Esophagus mucosa (tissue), 1 donor: ENCODE measurements at regions not wholly inside any gene's neighbourhood (a gene's known extent, or its start where the extent isn't known, plus 50 kb on each side); places are given as distances from the start of the nearest gene placed in this dataset.

Experiments used
- ATAC-seq: fragments of 200-7000 bp; cut with Tn5 transposase; one replicate; pipeline ENCODE4 v1.9.1; 2020
- donor health status: DM: yes; HTN: yes; CAD: no.

- ATAC-seq: peak; percentile 22
These were observed 66.4 kb upstream of the SLC22A23 start for GRCh38 chr6:3523271-3523670.

- ATAC-seq: no peak
These were observed 65.9 kb upstream of the SLC22A23 start for GRCh38 chr6:3522561-3523260.

GRCh38 chr6:3520281-3521230, 63.7 kb upstream of the SLC22A23 start:
- no peak for ATAC-seq

- ATAC-seq: peak; percentile 87
These were observed 61.7 kb upstream of the SLC22A23 start for GRCh38 chr6:3518356-3519190.

- peak; percentile 82 for ATAC-seq
These were observed 60.5 kb upstream of the SLC22A23 start for GRCh38 chr6:3517350-3517749.

- ATAC-seq: no peak
These were observed 59.2 kb upstream of the SLC22A23 start for GRCh38 chr6:3516092-3516491.

GRCh38 chr6:3515669-3516068, 58.8 kb upstream of the SLC22A23 start:
- ATAC-seq: no peak

GRCh38 chr6:3513416-3513815, 56.6 kb upstream of the SLC22A23 start:
- ATAC-seq: no peak

- no peak for ATAC-seq
These were observed 56.0 kb upstream of the SLC22A23 start for GRCh38 chr6:3512832-3513231.

- ATAC-seq: peak; percentile 24
These were observed 53.8 kb upstream of the SLC22A23 start for GRCh38 chr6:3510617-3511016.

- ATAC-seq: peak; percentile 83
These were observed 53.3 kb upstream of the SLC22A23 start for GRCh38 chr6:3510178-3510577.

- ATAC-seq: no peak
These were observed 52.5 kb upstream of the SLC22A23 start for GRCh38 chr6:3509336-3509735.

- ATAC-seq: no peak
These were observed 50.0 kb upstream of the SLC22A23 start for GRCh38 chr6:3506751-3507383.
